ENCODE measurements at regions not wholly inside any gene's neighbourhood (a gene's known extent, or its start where the extent isn't known, plus 50 kb on each side); places are given as distances from the start of the nearest gene placed in this dataset.

GRCh38 chr22:48943567-48944432, 883.9 kb downstream of the BRD1 start:
- ChIA-PET CTCF (no interaction called here), POLR2A (ENCODE audit: unreplicated experiment) (no interaction called here)
- Histone ChIP-seq H3K36me3 (ENCODE audit: low read depth, low read length) (no peaks in the 10 kb centered on the region), H3K4me2 (ENCODE audit: low read length) (no peak overlapping the region), H2AFZ (ENCODE audit: low read length) (no peak overlapping the region), H3K4me1 (ENCODE audit: insufficient read depth, low read length) (no peaks in the 10 kb centered on the region), H3K4me3 (ENCODE audit: low read length) (no peak overlapping the region), H3K79me2 (ENCODE audit: low read length) (no peaks in the 10 kb centered on the region), H3K9ac (ENCODE audit: low read length) (no peak overlapping the region), H3K27ac (ENCODE audit: low read length) (no peak overlapping the region), H3F3A (ENCODE audit: low read length, unreplicated experiment) (no peaks in the 10 kb centered on the region), H3K9me2 (replicated peaks; ENCODE audit: low read length) (no peaks in the 10 kb centered on the region), H3K9me3 (ENCODE audit: low read length) (no peaks in the 10 kb centered on the region), H3K27me3 (ENCODE audit: low read length) (no peaks in the 10 kb centered on the region), H4K20me1 (ENCODE audit: low read length) (no peaks in the 10 kb centered on the region)
- intact Hi-C loops (cut with micrococcal nuclease) = no loop called here
- TF ChIP-seq CTCF (conservative IDR thresholded peaks at IDR 0.05; ENCODE audit: low read depth, low read length) (peak; percentile 34; the same call in 1 of the 2 replicates), EZH2phosphoT487 (IDR thresholded peaks at IDR 0.05; ENCODE audit: borderline replicate concordance, low read length) (no peak)
- DNase-seq = peak; percentile 5
- BruUV-seq (replicated peaks) = no TSS peak
- ATAC-seq = no peak; the same call in 1 of the 2 replicates

GRCh38 chr22:48942698-48943566, 884.7 kb downstream of the BRD1 start:
- DNase-seq (no peak), ATAC-seq (no peak)
- Histone ChIP-seq H3K9ac (ENCODE audit: low read length) (no peak overlapping the region), H3K27ac (ENCODE audit: low read length) (no peak overlapping the region), H4K20me1 (ENCODE audit: low read length) (no peaks in the 10 kb centered on the region), H2AFZ (ENCODE audit: low read length) (no peak overlapping the region), H3K27me3 (ENCODE audit: low read length) (no peaks in the 10 kb centered on the region), H3F3A (ENCODE audit: low read length, unreplicated experiment) (no peaks in the 10 kb centered on the region), H3K9me2 (replicated peaks; ENCODE audit: low read length) (no peaks in the 10 kb centered on the region), H3K4me3 (ENCODE audit: low read length) (no peak overlapping the region), H3K79me2 (ENCODE audit: low read length) (no peaks in the 10 kb centered on the region), H3K9me3 (ENCODE audit: low read length) (no peaks in the 10 kb centered on the region), H3K4me1 (ENCODE audit: insufficient read depth, low read length) (no peaks in the 10 kb centered on the region), H3K4me2 (ENCODE audit: low read length) (no peak overlapping the region), H3K36me3 (ENCODE audit: low read depth, low read length) (no peaks in the 10 kb centered on the region)
- ChIA-PET POLR2A (ENCODE audit: unreplicated experiment) (no interaction called here), CTCF (no interaction called here)
- intact Hi-C loops (cut with micrococcal nuclease) = no loop called here
- no TSS peak for BruUV-seq (replicated peaks)
- TF ChIP-seq CTCF (conservative IDR thresholded peaks at IDR 0.05; ENCODE audit: low read depth, low read length) (no peak), EZH2 (IDR thresholded peaks at IDR 0.05; ENCODE audit: low read length, unreplicated experiment) (no peak), EZH2phosphoT487 (IDR thresholded peaks at IDR 0.05; ENCODE audit: borderline replicate concordance, low read length) (no peak)

All from PC-3 (cell line).